WTC11 (cell line): ENCODE measurements at regions not wholly inside any gene's neighbourhood (a gene's known extent, or its start where the extent isn't known, plus 50 kb on each side); places are given as distances from the start of the nearest gene placed in this dataset.

Experiments used
- ATAC-seq: fragments of 200-7000 bp; cut with Tn5 transposase; 2 replicates; pipeline ENCODE4 v1.10.0; 2021; ENCODE audit warnings: mild to moderate bottlenecking, moderate library complexity
- CTCF ChIA-PET: fragments of 300-600 bp; sonication (Branson Sonifier 250); formaldehyde crosslinking; loops from one replicate; lab custom pipeline; 2021; ENCODE audit warnings: antibody characterized with exemption; lab: Charles Lee
- POLR2A ChIA-PET: fragments of 350-600 bp; sonication (Branson Sonifier 250); formaldehyde crosslinking; loops from one replicate; lab custom pipeline; 2021; ENCODE audit warnings: antibody characterized with exemption; lab: Charles Lee
- DNase-seq: peaks from one replicate; pipeline ENCODE4 v3.0.0; 2021; ENCODE audit warnings: low spot score
- H3K27ac Mint-ChIP-seq: 2 replicates; pipeline ENCODE4 v1.8.0; 2021; ENCODE audit warnings: mixed read lengths
- H3K27me3 Mint-ChIP-seq: 2 replicates; pipeline ENCODE4 v1.8.0; 2021; ENCODE audit warnings: low read depth, mild to moderate bottlenecking, moderate library complexity, mixed read lengths
- H3K36me3 Mint-ChIP-seq: 2 replicates; pipeline ENCODE4 v1.8.0; 2021; ENCODE audit warnings: mixed read lengths
- H3K4me1 Mint-ChIP-seq: 2 replicates; pipeline ENCODE4 v1.8.0; 2022; ENCODE audit warnings: mixed read lengths
- H3K4me3 Mint-ChIP-seq: 2 replicates; pipeline ENCODE4 v1.8.0; 2021; ENCODE audit warnings: mild to moderate bottlenecking, moderate library complexity, mixed read lengths
- H3K9me3 Mint-ChIP-seq: 2 replicates; pipeline ENCODE4 v1.8.0; 2021; ENCODE audit warnings: mixed read lengths
- ARID4B ChIP-seq: sonication (generic); formaldehyde crosslinking; IDR thresholded peaks from 2 replicates; pipeline ENCODE4 v1.8.0; 2023; ENCODE audit warnings: missing genetic modification reagents, mild to moderate bottlenecking, borderline replicate concordance
- ESRRA ChIP-seq: sonication (generic); formaldehyde crosslinking; IDR thresholded peaks from 2 replicates; pipeline ENCODE4 v1.8.1; 2022; ENCODE audit warnings: mild to moderate bottlenecking, missing genetic modification reagents, borderline replicate concordance
- FOXJ3 ChIP-seq: sonication (generic); formaldehyde crosslinking; IDR thresholded peaks from 2 replicates; pipeline ENCODE4 v1.9.0; 2021; ENCODE audit warnings: missing genetic modification reagents, mild to moderate bottlenecking, borderline replicate concordance
- GRHL2 ChIP-seq: fragments of 250-450 bp; sonication (Bioruptor Pico); IDR thresholded peaks from 2 replicates; pipeline ENCODE4 v1.8.0; 2022; ENCODE audit warnings: mild to moderate bottlenecking, moderate library complexity; ENCODE audit not compliant: insufficient replicate concordance, severe bottlenecking
- NFATC4 ChIP-seq: fragments of 250-450 bp; sonication (Bioruptor Pico); IDR thresholded peaks from 2 replicates; pipeline ENCODE4 v1.9.0; 2021; ENCODE audit warnings: mild to moderate bottlenecking
- PREB ChIP-seq: sonication (generic); formaldehyde crosslinking; IDR thresholded peaks from 2 replicates; pipeline ENCODE4 v1.8.1; 2022; ENCODE audit warnings: mild to moderate bottlenecking, missing genetic modification reagents, moderate library complexity, borderline replicate concordance
- PRRX2 ChIP-seq: fragments of 250-450 bp; sonication (Bioruptor Pico); IDR thresholded peaks from 2 replicates; pipeline ENCODE4 v1.8.0; 2021; ENCODE audit warnings: mild to moderate bottlenecking
- RORB ChIP-seq: fragments of 250-450 bp; sonication (Bioruptor Pico); IDR thresholded peaks from 2 replicates; pipeline ENCODE4 v1.9.0; 2021; ENCODE audit warnings: mild to moderate bottlenecking
- STAT6 ChIP-seq: sonication (generic); formaldehyde crosslinking; conservative IDR thresholded peaks from 2 replicates; pipeline ENCODE4 v1.8.1; 2023; ENCODE audit warnings: mild to moderate bottlenecking, low read depth, missing genetic modification reagents, moderate library complexity
- TEAD4 ChIP-seq: sonication (generic); formaldehyde crosslinking; IDR thresholded peaks from 2 replicates; pipeline ENCODE4 v1.8.0; 2022; ENCODE audit warnings: mild to moderate bottlenecking, missing genetic modification reagents
- TP53 ChIP-seq: sonication (generic); formaldehyde crosslinking; IDR thresholded peaks from 2 replicates; pipeline ENCODE4 v1.8.1; 2023; ENCODE audit warnings: mild to moderate bottlenecking, missing genetic modification reagents
- ZNF138 ChIP-seq: sonication (generic); formaldehyde crosslinking; conservative IDR thresholded peaks from 2 replicates; pipeline ENCODE4 v1.8.1; 2022; ENCODE audit warnings: mild to moderate bottlenecking, moderate library complexity, missing genetic modification reagents
- ZNF317 ChIP-seq: sonication (generic); formaldehyde crosslinking; IDR thresholded peaks from 2 replicates; pipeline ENCODE4 v1.8.1; 2023; ENCODE audit warnings: low read depth, mild to moderate bottlenecking, moderate library complexity, missing genetic modification reagents, borderline replicate concordance
- ZNF416 ChIP-seq: fragments of 250-450 bp; sonication (Bioruptor Pico); IDR thresholded peaks from 2 replicates; pipeline ENCODE4 v1.9.0; 2021; ENCODE audit warnings: mild to moderate bottlenecking, inconsistent platforms
- ZNF423 ChIP-seq: fragments of 250-450 bp; sonication (Bioruptor Pico); IDR thresholded peaks from 2 replicates; pipeline ENCODE4 v2.1.2; 2022; ENCODE audit warnings: mild to moderate bottlenecking, moderate library complexity
- ZNF425 ChIP-seq: fragments of 250-450 bp; sonication (Bioruptor Pico); conservative IDR thresholded peaks from 2 replicates; pipeline ENCODE4 v1.9.0; 2021; ENCODE audit warnings: mild to moderate bottlenecking
- ZNF512 ChIP-seq: sonication (generic); formaldehyde crosslinking; IDR thresholded peaks from 2 replicates; pipeline ENCODE4 v1.8.1; 2022; ENCODE audit warnings: missing genetic modification reagents, borderline replicate concordance
- ZNF532 ChIP-seq: fragments of 250-450 bp; sonication (Bioruptor Pico); IDR thresholded peaks from 2 replicates; pipeline ENCODE4 v1.9.0; 2021; ENCODE audit warnings: mild to moderate bottlenecking, borderline replicate concordance

- no peaks in the 10 kb centered on the region for H3K4me1 Mint-ChIP-seq
- no peaks in the 10 kb centered on the region; the same call in 1 of the 2 replicates for H3K36me3 Mint-ChIP-seq
These were observed 289.5 kb upstream of the MMADHC start for GRCh38 chr2:149877074-149877473.

GRCh38 chr2:149873936-149874335 lies 286.4 kb upstream of the MMADHC start:
- ATAC-seq (no peak), DNase-seq (no peak)
- Mint-ChIP-seq H3K4me1 (peaks cover 3% of the 10 kb centered on the region; the same call in 1 of the 2 replicates), H3K9me3 (peaks cover under 1% of the 10 kb centered on the region), H3K4me3 (no peak overlapping the region), H3K27ac (no peak overlapping the region), H3K36me3 (no peaks in the 10 kb centered on the region; the same call in 1 of the 2 replicates), H3K27me3 (no peaks in the 10 kb centered on the region)
- POLR2A ChIA-PET: no interaction called here
- CTCF ChIA-PET: no interaction called here
- no peak for TF ChIP-seq ZNF138 (CRISPR knock-in tag)
- TF ChIP-seq NFATC4 (CRISPR knock-in tag): no peak
- no peak for TF ChIP-seq TEAD4 (CRISPR knock-in tag)
- no peak for TF ChIP-seq GRHL2 (CRISPR knock-in tag)
- no peak for TF ChIP-seq ZNF532 (CRISPR knock-in tag)
- TF ChIP-seq ZNF512 (CRISPR knock-in tag): no peak
- no peak for TF ChIP-seq ZNF416
- no peak for TF ChIP-seq ESRRA (CRISPR knock-in tag)
- no peak for TF ChIP-seq ZNF317 (CRISPR knock-in tag)
- TF ChIP-seq ARID4B (CRISPR knock-in tag): no peak
- no peak for TF ChIP-seq ZNF425
- no peak for TF ChIP-seq FOXJ3 (CRISPR knock-in tag)
- TF ChIP-seq PREB (CRISPR knock-in tag): no peak

More at GRCh38 chr2:149877074-149877473, 289.5 kb upstream of the MMADHC start:
- Mint-ChIP-seq H3K27ac (no peak overlapping the region), H3K9me3 (peaks cover 8% of the 10 kb centered on the region), H3K4me3 (no peak overlapping the region), H3K27me3 (no peaks in the 10 kb centered on the region)
- DNase-seq (no peak), ATAC-seq (no peak)
- ChIA-PET POLR2A (no interaction called here), CTCF (no interaction called here)
- no peak for TF ChIP-seq ZNF423 (CRISPR knock-in tag)
- no peak for TF ChIP-seq RORB (CRISPR knock-in tag)
- TF ChIP-seq TP53 (CRISPR knock-in tag): no peak
- TF ChIP-seq STAT6: no peak
- no peak for TF ChIP-seq PRRX2 (CRISPR knock-in tag)
